ENCODE measurements at regions not wholly inside any gene's neighbourhood (a gene's known extent, or its start where the extent isn't known, plus 50 kb on each side); places are given as distances from the start of the nearest gene placed in this dataset.

DNA sequence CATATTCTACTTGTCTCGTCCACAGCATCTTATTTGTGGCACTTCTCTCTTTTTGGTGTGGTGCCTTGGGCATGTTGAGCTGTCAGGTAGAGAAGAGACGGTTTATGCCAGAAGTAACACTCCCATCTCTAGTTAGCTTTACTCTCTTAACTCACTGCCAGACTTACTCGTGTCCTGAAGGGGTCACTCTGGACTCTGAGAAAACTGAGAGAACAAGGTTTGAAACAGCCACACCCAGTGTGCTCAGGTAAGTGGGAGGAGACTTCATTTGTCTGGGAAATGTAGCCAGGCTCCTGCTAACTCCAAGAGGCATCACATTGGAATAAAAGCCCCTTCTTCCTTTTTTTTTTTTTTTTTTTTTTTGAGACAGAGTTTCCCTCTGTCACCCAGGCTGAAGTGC lies 360.8 kb downstream of the QKI start:
- TF ChIP-seq EP300 (conservative IDR thresholded peaks at IDR 0.05; ENCODE audit: poor library complexity, severe bottlenecking), result no peak
- no peak for TF ChIP-seq SMC3 (conservative IDR thresholded peaks at IDR 0.05; ENCODE audit: poor library complexity)
- Histone ChIP-seq H3K4me2 (ENCODE audit: low read length) (no peak overlapping the region), H3K4me3 (ENCODE audit: low read length) (no peak overlapping the region), H3K79me2 (replicated peaks; ENCODE audit: insufficient read depth, low read length) (no peaks in the 10 kb centered on the region), H3F3A (ENCODE audit: insufficient read depth, low read length, poor library complexity, severe bottlenecking) (no peaks in the 10 kb centered on the region), H3K36me3 (ENCODE audit: insufficient read depth, low read length) (no peaks in the 10 kb centered on the region), H3K27me3 (ENCODE audit: insufficient read depth, low read depth, low read length) (no peaks in the 10 kb centered on the region), H2AFZ (ENCODE audit: low read depth, low read length) (no peak overlapping the region), H3K9ac (ENCODE audit: low read length) (no peak overlapping the region), H3K9me2 (ENCODE audit: insufficient read depth, low read length) (no peaks in the 10 kb centered on the region), H3K27ac (ENCODE audit: low read length) (no peak overlapping the region), H4K20me1 (ENCODE audit: insufficient read depth) (no peaks in the 10 kb centered on the region), H3K9me3 (ENCODE audit: low read length) (no peaks in the 10 kb centered on the region)

DNA sequence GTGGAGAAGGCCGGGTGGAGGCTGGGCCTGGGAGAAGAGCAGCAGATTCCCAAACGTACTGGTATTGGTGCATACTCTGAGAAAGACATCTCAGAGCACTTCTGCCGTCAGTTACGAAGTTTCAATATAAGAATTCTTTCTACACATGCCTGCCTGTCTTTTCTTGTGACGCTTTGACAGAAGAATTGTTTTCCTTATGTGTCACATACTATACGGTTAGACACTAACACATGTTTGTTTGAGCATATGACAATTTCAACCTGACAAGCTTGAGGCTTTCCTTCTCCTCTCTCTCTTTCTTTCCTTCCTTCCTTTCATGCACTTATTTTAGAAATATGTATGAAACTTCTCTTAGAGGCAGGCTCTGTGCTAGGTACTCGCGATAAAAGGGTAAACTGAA lies 360.0 kb downstream of the QKI start:
- no peak overlapping the region for H3K4me2 ChIP-seq (ENCODE audit: low read length)
- no peak for TF ChIP-seq RAD21 (conservative IDR thresholded peaks at IDR 0.05)
- TF ChIP-seq SMC3 (conservative IDR thresholded peaks at IDR 0.05; ENCODE audit: poor library complexity), result no peak
- peak; percentile 94 for TF ChIP-seq POLR2AphosphoS5 (IDR thresholded peaks at IDR 0.05)
- TF ChIP-seq EP300 (conservative IDR thresholded peaks at IDR 0.05; ENCODE audit: poor library complexity, severe bottlenecking), result peak; percentile 100
- TF ChIP-seq MXI1 (conservative IDR thresholded peaks at IDR 0.05; ENCODE audit: poor library complexity, severe bottlenecking), result peak; percentile 26
- H3K79me2 ChIP-seq (replicated peaks; ENCODE audit: insufficient read depth, low read length), result no peaks in the 10 kb centered on the region
- H3F3A ChIP-seq (ENCODE audit: insufficient read depth, low read length, poor library complexity, severe bottlenecking), result no peaks in the 10 kb centered on the region
- no peaks in the 10 kb centered on the region for H3K36me3 ChIP-seq (ENCODE audit: insufficient read depth, low read length)
- H3K27me3 ChIP-seq (ENCODE audit: insufficient read depth, low read depth, low read length), result no peaks in the 10 kb centered on the region
- no peaks in the 10 kb centered on the region for H3K9me2 ChIP-seq (ENCODE audit: insufficient read depth, low read length)
- H3K4me3 ChIP-seq (ENCODE audit: low read length), result no peak overlapping the region
- H2AFZ ChIP-seq (ENCODE audit: low read depth, low read length), result no peak overlapping the region
- H3K27ac ChIP-seq (ENCODE audit: low read length), result peak overlapping the region; percentile 10
- H3K9me3 ChIP-seq (ENCODE audit: low read length), result no peaks in the 10 kb centered on the region
- no peaks in the 10 kb centered on the region for H4K20me1 ChIP-seq (ENCODE audit: insufficient read depth)
- H3K9ac ChIP-seq (ENCODE audit: low read length), result no peak overlapping the region

DNA sequence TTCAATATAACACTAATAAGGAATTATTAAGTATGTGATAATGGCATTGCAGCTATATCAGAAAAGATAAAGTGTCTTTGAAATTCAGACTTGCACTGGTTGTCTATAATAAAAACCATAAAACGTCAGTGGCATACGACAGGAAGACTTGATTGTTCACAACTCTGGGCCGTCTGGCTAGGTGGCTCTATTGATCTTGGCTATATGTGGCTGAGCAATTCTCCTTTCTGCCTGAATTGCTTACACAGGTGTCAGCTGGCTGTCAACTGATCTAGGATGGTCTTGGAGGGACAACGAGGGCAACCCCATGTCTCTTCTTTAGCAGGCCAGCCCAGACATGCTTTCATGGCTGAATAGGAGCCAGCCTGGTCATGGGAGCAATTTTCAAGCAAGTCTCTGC lies 359.1 kb downstream of the QKI start:
- H3K4me3 ChIP-seq (ENCODE audit: low read length), result no peak overlapping the region
- H3K27ac ChIP-seq (ENCODE audit: low read length), result no peak overlapping the region
- H3K36me3 ChIP-seq (ENCODE audit: insufficient read depth, low read length), result no peaks in the 10 kb centered on the region
- H3K27me3 ChIP-seq (ENCODE audit: insufficient read depth, low read depth, low read length), result no peaks in the 10 kb centered on the region
- no peaks in the 10 kb centered on the region for H3K9me3 ChIP-seq (ENCODE audit: low read length)
- TF ChIP-seq MXI1 (conservative IDR thresholded peaks at IDR 0.05; ENCODE audit: poor library complexity, severe bottlenecking) (no peak), EP300 (conservative IDR thresholded peaks at IDR 0.05; ENCODE audit: poor library complexity, severe bottlenecking) (no peak), POLR2AphosphoS5 (IDR thresholded peaks at IDR 0.05) (no peak), TAF1 (IDR thresholded peaks at IDR 0.05; ENCODE audit: low read depth) (no peak), EZH2 (IDR thresholded peaks at IDR 0.05; ENCODE audit: borderline replicate concordance, insufficient read depth, low read length, poor library complexity, severe bottlenecking) (no peak), RAD21 (conservative IDR thresholded peaks at IDR 0.05) (no peak), SMC3 (conservative IDR thresholded peaks at IDR 0.05; ENCODE audit: poor library complexity) (no peak)
- TF ChIP-seq, protein P1, sequence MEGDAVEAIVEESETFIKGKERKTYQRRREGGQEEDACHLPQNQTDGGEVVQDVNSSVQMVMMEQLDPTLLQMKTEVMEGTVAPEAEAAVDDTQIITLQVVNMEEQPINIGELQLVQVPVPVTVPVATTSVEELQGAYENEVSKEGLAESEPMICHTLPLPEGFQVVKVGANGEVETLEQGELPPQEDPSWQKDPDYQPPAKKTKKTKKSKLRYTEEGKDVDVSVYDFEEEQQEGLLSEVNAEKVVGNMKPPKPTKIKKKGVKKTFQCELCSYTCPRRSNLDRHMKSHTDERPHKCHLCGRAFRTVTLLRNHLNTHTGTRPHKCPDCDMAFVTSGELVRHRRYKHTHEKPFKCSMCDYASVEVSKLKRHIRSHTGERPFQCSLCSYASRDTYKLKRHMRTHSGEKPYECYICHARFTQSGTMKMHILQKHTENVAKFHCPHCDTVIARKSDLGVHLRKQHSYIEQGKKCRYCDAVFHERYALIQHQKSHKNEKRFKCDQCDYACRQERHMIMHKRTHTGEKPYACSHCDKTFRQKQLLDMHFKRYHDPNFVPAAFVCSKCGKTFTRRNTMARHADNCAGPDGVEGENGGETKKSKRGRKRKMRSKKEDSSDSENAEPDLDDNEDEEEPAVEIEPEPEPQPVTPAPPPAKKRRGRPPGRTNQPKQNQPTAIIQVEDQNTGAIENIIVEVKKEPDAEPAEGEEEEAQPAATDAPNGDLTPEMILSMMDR (IDR thresholded peaks at IDR 0.05; ENCODE audit: poor library complexity, severe bottlenecking), result no peak
- TF ChIP-seq, protein P2, sequence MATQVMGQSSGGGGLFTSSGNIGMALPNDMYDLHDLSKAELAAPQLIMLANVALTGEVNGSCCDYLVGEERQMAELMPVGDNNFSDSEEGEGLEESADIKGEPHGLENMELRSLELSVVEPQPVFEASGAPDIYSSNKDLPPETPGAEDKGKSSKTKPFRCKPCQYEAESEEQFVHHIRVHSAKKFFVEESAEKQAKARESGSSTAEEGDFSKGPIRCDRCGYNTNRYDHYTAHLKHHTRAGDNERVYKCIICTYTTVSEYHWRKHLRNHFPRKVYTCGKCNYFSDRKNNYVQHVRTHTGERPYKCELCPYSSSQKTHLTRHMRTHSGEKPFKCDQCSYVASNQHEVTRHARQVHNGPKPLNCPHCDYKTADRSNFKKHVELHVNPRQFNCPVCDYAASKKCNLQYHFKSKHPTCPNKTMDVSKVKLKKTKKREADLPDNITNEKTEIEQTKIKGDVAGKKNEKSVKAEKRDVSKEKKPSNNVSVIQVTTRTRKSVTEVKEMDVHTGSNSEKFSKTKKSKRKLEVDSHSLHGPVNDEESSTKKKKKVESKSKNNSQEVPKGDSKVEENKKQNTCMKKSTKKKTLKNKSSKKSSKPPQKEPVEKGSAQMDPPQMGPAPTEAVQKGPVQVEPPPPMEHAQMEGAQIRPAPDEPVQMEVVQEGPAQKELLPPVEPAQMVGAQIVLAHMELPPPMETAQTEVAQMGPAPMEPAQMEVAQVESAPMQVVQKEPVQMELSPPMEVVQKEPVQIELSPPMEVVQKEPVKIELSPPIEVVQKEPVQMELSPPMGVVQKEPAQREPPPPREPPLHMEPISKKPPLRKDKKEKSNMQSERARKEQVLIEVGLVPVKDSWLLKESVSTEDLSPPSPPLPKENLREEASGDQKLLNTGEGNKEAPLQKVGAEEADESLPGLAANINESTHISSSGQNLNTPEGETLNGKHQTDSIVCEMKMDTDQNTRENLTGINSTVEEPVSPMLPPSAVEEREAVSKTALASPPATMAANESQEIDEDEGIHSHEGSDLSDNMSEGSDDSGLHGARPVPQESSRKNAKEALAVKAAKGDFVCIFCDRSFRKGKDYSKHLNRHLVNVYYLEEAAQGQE (IDR thresholded peaks at IDR 0.05; ENCODE audit: borderline replicate concordance), result no peak
- H3K9me2 ChIP-seq (ENCODE audit: insufficient read depth, low read length), result no peaks in the 10 kb centered on the region
- H3K79me2 ChIP-seq (replicated peaks; ENCODE audit: insufficient read depth, low read length), result no peaks in the 10 kb centered on the region
- no peak overlapping the region for H3K9ac ChIP-seq (ENCODE audit: low read length)
- no peaks in the 10 kb centered on the region for H4K20me1 ChIP-seq (ENCODE audit: insufficient read depth)
- no peaks in the 10 kb centered on the region for H3F3A ChIP-seq (ENCODE audit: insufficient read depth, low read length, poor library complexity, severe bottlenecking)
- H2AFZ ChIP-seq (ENCODE audit: low read depth, low read length), result no peak overlapping the region
- no peak overlapping the region for H3K4me2 ChIP-seq (ENCODE audit: low read length)

Measured in neural cell (in vitro differentiated cells).